Mucosa of descending colon (tissue), 3 donors: ENCODE measurements at regions not wholly inside any gene's neighbourhood (a gene's known extent, or its start where the extent isn't known, plus 50 kb on each side); places are given as distances from the start of the nearest gene placed in this dataset.

Experiments
- ATAC-seq: fragments of 200-7000 bp; cut with Tn5 transposase; one replicate; pipeline ENCODE4 v1.9.1; 2020; ENCODE audit warnings: mild to moderate bottlenecking, moderate library complexity
- DNase-seq, 3 donors: peaks; one replicate each; pipeline ENCODE4 v3.0.0-alpha.2; 2020
- H3K36me3 ChIP-seq: fragments of 200-600 bp; one replicate; pipeline ENCODE4 v1.8.0; 2021; ENCODE audit warnings: low read depth, mild to moderate bottlenecking
- H3K4me1 ChIP-seq: fragments of 200-600 bp; one replicate; pipeline ENCODE4 v1.8.0; 2021; ENCODE audit warnings: low read depth, mild to moderate bottlenecking
- H3K4me3 ChIP-seq: fragments of 200-600 bp; one replicate; pipeline ENCODE4 v1.8.0; 2021; ENCODE audit warnings: mild to moderate bottlenecking
- H3K9me3 ChIP-seq: fragments of 200-600 bp; one replicate; pipeline ENCODE4 v1.8.0; 2021; ENCODE audit warnings: mild to moderate bottlenecking
- intact Hi-C, 2 donors: fragments of 100-400 bp; cut with DNase I in 1 of 2; cut with micrococcal nuclease in 1 of 2; formaldehyde crosslinking; loops; one replicate each; pipeline versions ENCODE4 v1.11.0 to v1.11.1; 2022; cut with DNase I, micrococcal nuclease
- TF ChIP-seq, protein P1 (sequence below): fragments of 200-600 bp; IDR thresholded peaks from one replicate; pipeline ENCODE4 v1.8.0; 2022; ENCODE audit warnings: antibody characterized with exemption, mild to moderate bottlenecking
- donor health status: DM: no; HTN: no; CAD: no; lungs with moderate emphysema.
- donor health status: DM: no; HTN: no; CAD: no.
- donor health status: DM: no; HTN: yes; CAD: no.

DNA sequence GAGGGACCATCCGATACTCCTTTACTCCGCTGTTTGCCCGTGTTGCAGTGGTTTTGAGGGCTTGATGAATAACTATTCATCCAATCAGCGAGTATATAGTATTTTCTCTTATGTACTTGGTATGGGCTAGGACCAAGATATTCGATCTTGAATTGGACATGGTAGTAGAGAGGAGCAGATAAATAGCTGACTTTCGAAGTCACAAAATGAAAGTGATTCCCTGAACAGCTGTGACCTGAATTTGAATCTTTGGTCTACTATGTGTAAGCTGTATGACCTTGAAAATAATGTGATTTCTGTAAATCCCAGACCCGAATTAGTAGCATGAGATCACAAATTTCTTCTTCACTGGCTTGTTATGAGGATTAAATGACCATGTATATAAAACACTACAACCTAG is 134.4 kb downstream of the TUSC1 start:
- H3K36me3 ChIP-seq: no peaks in the 10 kb centered on the region
- H3K4me1 ChIP-seq: no peaks in the 10 kb centered on the region
- DNase-seq (no peak), ATAC-seq (no peak)
- intact Hi-C loops: no loop called here
- no peaks in the 10 kb centered on the region for H3K9me3 ChIP-seq
- no peak overlapping the region for H3K4me3 ChIP-seq
- TF ChIP-seq, protein P1, sequence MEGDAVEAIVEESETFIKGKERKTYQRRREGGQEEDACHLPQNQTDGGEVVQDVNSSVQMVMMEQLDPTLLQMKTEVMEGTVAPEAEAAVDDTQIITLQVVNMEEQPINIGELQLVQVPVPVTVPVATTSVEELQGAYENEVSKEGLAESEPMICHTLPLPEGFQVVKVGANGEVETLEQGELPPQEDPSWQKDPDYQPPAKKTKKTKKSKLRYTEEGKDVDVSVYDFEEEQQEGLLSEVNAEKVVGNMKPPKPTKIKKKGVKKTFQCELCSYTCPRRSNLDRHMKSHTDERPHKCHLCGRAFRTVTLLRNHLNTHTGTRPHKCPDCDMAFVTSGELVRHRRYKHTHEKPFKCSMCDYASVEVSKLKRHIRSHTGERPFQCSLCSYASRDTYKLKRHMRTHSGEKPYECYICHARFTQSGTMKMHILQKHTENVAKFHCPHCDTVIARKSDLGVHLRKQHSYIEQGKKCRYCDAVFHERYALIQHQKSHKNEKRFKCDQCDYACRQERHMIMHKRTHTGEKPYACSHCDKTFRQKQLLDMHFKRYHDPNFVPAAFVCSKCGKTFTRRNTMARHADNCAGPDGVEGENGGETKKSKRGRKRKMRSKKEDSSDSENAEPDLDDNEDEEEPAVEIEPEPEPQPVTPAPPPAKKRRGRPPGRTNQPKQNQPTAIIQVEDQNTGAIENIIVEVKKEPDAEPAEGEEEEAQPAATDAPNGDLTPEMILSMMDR: no peak

DNA sequence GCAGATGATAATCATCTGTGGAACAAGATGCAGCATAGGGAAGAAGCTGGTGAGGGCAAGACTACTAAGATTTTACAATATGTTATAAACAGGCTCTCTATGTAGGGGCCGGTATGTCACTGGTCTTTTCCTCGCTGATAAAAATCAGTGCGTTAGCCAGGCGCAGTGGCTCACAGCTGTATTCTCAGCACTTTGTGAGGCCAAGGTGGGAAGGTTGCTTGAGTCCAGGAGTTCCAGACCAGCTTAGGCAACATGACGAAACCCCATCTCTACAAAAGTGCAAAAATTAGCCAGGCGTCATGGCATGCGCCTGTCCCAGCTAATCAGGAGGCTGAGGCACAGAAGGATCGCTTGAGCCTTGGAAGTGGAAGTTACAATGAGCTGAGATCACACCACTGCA is 135.9 kb downstream of the TUSC1 start:
- Histone ChIP-seq H3K36me3 (no peaks in the 10 kb centered on the region), H3K4me1 (no peaks in the 10 kb centered on the region), H3K4me3 (no peak overlapping the region), H3K9me3 (no peaks in the 10 kb centered on the region)
- intact Hi-C loops: no loop called here
- TF ChIP-seq, protein P1: no peak
- no peak for ATAC-seq
- no peak for DNase-seq

DNA sequence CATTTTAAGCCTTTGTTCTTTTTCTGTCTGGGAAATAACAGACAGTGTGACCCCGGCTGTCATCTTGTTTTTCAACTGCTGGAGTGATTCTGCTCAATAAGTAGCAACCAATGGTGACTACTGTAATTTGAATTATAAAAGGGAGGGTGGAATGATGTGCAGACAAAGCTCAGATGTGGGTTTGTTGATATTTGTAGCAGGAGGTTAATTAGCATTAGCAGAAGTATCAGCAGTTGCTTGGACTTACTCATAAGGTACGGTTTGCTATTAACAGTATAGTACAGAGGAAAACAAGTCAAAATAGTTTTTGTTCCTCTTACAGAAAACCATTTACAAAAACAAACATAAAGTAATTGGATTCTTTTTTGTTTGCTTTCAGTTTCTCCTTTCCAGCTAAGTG is 140.4 kb downstream of the TUSC1 start:
- no peak overlapping the region for H3K4me3 ChIP-seq
- H3K4me1 ChIP-seq: no peaks in the 10 kb centered on the region
- H3K36me3 ChIP-seq: no peaks in the 10 kb centered on the region
- TF ChIP-seq, protein P1: no peak
- DNase-seq (no peak), ATAC-seq (no peak)
- intact Hi-C loops: no loop called here
- H3K9me3 ChIP-seq: no peaks in the 10 kb centered on the region

DNA sequence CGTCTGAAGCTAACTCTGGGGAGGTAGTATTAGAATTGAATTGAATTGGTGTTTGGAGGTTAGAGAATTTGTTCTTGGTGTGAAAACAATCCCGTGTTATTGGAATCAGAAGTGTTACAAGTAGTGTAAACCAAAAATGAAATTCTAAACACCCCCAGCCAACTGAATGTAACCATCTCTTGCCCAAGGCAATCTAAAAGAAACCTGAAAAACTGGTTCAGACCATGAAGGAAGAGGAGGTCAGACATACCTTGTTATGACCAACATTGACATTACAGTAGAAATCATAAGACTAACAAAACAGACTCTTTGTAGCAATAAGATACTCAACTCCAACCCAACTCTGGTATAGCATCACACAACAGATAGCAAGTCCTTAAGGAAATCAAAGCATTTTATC is 159.0 kb downstream of the TUSC1 start:
- Histone ChIP-seq H3K9me3 (no peaks in the 10 kb centered on the region), H3K4me1 (no peaks in the 10 kb centered on the region), H3K36me3 (no peaks in the 10 kb centered on the region), H3K4me3 (no peak overlapping the region)
- intact Hi-C loops: no loop called here
- DNase-seq (no peak), ATAC-seq (no peak)
- TF ChIP-seq, protein P1: no peak

DNA sequence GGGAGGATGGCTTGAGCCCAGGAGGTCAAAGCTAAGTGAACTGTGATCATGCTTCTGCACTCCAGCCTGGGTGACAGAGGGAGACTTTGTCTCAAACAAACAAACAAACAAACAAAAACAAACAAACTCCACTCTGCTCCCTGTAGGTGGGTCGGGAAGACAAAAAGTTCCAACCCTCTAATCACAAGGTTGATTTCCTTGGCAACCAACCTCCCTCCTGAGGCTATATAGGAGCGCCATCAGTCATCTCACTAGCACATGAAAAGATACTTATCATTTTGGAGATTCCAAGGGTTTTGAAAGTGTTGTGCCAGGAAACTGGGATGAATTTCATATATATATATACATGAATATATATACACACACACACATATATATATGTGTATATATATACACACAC is 160.5 kb downstream of the TUSC1 start:
- ATAC-seq (no peak), DNase-seq (no peak)
- no peaks in the 10 kb centered on the region for H3K9me3 ChIP-seq
- H3K4me1 ChIP-seq: no peaks in the 10 kb centered on the region
- no peak overlapping the region for H3K4me3 ChIP-seq
- TF ChIP-seq, protein P1: no peak
- intact Hi-C loops: no loop called here
- no peaks in the 10 kb centered on the region for H3K36me3 ChIP-seq

DNA sequence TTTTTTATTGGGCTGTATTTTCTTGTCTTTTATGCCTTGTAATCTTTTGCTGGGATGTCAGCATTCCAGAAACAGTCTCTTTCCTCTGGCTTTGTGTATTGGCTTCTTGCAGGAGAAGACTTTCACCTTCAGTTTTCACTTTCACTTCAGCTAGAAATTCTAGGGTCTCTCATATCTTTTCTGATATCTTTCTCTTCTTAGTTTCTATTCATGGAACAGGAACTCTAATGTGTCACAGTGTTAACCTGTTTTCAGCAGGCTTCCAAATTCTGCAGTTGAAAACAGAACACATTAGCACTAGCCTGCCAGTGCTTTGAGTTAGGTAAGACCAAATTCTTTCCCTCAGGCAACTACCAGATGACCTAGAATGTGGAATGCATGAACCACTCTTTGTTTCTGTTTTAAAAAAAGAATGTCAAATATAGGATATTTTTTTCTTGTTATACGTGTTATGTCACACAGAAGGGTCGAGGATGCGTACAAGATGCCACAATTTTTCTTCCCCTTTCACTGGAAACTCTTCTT is 164.7 kb downstream of the TUSC1 start:
- Histone ChIP-seq H3K9me3 (no peaks in the 10 kb centered on the region), H3K4me3 (no peak overlapping the region), H3K4me1 (no peaks in the 10 kb centered on the region), H3K36me3 (no peaks in the 10 kb centered on the region)
- no peak for DNase-seq
- TF ChIP-seq, protein P1: no peak
- intact Hi-C loops: no loop called here
- no peak for ATAC-seq
